ENCODE measurements at regions not wholly inside any gene's neighbourhood (a gene's known extent, or its start where the extent isn't known, plus 50 kb on each side); places are given as distances from the start of the nearest gene placed in this dataset.

DNA sequence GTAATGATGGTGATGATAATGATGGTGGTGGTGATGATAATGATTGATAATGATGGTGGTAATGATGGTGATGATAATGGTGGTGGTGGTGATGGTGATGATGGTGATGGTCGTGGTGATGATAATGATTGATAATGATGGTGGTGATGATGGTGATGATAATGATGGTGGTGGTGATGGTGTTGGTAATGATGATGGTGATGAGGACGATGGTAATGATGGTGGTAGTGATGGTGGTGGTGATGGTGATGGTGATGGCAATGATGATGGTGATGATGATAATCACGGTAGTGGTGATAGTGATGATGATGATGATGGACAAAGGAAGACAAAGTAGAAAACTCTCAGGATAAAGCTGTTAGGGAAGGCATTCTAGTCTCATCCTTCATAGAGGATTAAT lies 310.5 kb downstream of the MSX2 start:
- TF ChIP-seq, protein P1, sequence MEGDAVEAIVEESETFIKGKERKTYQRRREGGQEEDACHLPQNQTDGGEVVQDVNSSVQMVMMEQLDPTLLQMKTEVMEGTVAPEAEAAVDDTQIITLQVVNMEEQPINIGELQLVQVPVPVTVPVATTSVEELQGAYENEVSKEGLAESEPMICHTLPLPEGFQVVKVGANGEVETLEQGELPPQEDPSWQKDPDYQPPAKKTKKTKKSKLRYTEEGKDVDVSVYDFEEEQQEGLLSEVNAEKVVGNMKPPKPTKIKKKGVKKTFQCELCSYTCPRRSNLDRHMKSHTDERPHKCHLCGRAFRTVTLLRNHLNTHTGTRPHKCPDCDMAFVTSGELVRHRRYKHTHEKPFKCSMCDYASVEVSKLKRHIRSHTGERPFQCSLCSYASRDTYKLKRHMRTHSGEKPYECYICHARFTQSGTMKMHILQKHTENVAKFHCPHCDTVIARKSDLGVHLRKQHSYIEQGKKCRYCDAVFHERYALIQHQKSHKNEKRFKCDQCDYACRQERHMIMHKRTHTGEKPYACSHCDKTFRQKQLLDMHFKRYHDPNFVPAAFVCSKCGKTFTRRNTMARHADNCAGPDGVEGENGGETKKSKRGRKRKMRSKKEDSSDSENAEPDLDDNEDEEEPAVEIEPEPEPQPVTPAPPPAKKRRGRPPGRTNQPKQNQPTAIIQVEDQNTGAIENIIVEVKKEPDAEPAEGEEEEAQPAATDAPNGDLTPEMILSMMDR (IDR thresholded peaks at IDR 0.05), result no peak
- TF ChIP-seq POLR2A (IDR thresholded peaks at IDR 0.05), result no peak

Data from esophagus squamous epithelium (tissue), 4 donors.